ENCODE measurements at regions not wholly inside any gene's neighbourhood (a gene's known extent, or its start where the extent isn't known, plus 50 kb on each side); places are given as distances from the start of the nearest gene placed in this dataset.
"Not testable (repeated sequence)": the region's sequence is repeated elsewhere in the genome, so short reads cannot be mapped to it uniquely, and the experiment has no call there.

DNA sequence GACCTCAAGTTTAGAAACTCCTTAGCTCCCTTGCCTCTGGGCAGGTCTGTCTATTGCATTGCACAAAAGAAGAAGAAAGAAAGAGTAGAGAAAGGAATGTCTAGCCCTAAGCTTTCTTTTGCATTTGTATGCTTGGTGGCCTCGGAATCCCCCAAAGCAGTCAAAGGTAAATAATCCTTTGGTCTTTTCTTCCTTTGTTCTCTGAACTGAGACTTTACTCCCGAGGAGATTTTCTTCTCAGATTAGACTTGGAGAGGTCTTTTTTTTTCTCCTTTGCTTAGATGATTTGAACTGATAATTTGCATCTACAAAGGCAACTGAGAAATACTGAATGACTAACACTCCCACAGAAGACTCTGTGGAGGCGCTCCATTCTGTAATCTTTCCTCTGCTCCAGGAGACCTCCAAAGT lies 93.2 kb downstream of the AKR1D1 start:
- DNase-seq (ENCODE audit: low spot score) = no peak

DNA sequence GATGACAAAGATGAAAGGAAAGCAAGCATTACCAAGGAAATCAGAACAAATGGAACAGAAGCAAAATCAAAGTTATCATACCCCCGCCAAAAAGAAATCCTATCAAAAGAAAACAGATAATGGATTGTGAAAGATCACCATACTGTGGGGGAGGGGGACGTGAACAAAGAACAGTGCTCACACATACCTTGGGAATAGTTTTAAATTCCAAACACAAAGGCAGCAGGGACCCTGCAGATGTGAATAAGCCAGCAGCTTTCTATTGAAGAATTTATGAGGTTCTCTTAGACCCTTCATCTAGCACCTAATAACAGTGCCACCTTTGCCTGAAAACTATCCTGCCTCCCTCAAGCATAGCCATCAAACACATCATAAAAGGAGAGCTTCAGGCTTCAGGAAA lies 94.0 kb downstream of the AKR1D1 start:
- DNase-seq (ENCODE audit: low spot score) = no peak

DNA sequence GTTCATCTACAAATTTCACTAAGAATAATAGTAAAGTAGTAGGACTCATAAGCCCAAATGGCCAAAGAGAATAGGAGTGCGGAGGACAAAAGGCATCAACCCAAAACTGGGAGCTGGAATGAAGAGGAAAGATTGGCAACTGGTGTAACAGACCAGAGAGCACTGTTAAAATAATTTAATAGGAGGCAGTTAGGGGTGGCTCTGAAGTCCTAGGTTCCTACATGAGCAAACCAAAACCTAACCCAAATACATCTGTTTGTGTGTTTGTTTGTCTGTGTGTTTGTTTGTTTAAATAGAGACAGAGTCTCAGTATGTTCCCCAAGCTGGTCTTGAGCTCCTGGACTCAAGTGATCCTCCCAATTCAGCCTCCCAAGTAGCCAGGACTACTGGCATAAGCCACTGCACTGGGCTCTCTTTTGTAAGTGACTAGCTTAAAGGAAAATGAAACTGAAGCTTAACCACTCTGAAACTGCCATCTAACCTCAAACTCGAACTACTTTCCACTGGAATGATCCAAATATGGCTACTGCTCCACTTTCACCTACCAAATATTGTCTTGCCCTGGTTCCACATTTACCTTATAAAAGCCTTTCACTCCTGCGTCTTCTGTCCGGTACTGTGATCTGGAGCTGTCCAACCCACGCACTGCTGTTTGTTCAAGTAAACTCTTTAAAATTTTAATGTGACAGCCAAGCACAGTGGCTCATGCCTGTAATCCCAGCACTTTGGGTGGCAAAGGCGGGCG lies 94.9 kb downstream of the AKR1D1 start:
- DNase-seq (ENCODE audit: low spot score) = peak; percentile 49

DNA sequence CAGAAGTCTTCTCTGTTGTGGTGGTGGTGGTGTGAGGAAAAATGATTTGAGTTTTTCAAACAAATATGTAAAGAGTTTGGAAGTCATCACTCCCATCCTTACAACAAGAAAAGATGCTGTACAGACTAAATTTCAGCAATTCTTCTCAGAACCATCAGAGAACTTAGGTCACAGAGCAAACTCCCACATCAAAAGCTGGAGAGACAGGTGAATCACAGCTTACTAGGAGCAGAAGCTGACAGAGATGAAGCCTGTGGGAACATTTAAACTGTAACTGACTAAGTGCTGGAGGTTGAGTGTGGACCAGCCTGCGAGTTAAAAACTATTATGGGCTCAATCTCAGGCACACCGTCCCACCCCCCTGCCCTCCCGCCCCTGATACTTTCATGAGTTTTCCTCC lies 97.3 kb downstream of the AKR1D1 start:
- DNase-seq (ENCODE audit: low spot score) = no peak

DNA sequence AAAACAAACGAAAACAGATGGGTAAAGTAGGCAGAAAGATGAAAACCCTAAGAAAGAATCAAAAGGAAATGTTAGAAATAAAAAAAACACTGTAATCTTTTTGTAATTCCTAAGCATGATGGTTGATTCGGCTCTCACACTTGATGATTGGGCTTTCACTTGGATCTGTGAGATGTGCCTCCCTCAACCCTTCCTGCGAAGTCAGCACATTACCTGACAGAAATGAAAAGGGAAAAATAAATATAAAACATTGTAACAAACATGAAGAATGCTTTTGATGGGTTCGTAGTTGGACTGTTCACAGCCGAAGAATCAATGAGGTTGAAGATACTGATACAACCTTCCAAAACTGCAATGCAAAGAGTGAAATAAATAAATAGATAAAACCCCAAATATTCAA lies 99.8 kb downstream of the AKR1D1 start:
- DNase-seq (ENCODE audit: low spot score) = no peak

DNA sequence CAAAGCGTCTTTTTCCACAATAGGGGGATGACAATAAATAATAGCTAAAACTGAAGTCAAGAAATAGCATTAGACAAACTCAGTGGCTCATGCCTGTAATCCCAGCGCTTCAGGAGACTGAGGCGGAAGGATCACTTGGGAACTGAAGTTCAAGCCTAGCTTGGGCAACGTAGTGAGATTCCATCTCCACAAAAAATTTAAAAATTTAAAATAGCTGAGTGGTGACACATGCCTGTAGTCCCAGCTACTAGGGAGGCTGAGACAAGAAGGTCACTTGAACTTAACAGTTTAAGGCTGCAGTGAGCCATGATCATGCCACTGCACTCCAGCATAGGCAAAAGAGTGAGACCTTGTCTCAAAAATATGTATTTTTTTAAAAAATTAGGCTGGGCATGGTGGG lies 107.9 kb downstream of the AKR1D1 start:
- no peak for DNase-seq (ENCODE audit: low spot score)

DNA sequence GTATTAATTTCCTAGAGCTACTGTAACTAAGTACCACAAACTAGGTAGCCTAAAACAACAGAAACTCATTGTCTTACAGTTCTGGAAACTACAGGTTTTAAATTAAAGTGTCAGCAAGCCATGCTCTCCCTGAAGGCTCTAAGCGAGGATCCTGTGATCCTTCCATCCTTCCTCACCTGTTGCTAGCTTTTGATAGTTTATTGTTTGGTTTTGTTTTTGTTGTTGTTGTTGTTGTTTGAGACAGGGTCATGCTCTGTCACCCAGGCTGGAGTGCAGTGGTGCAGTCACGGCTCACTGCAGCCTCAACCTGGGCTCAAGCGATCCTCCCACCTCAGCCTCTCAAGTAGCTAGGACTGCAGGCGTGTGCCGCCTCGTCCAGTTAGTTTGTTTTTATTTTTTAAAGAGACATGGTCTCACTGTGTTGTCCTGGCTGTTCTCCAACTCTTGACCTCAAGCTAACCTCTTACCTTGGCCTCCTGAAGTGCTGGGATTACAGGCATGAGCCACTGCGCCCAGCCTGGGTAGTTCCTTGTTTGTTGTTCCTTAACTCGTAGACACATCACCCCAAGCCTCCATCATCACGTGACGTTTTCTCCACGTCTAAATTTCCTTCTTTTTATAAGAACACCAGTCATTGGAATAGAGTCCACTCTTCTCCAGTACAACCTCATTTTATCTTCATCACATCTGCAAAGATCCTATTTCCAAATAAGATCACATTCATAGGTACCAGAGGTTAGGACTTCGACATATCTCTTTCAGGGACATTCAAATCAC lies 109.1 kb downstream of the AKR1D1 start:
- DNase-seq (ENCODE audit: low spot score) = no peak

DNA sequence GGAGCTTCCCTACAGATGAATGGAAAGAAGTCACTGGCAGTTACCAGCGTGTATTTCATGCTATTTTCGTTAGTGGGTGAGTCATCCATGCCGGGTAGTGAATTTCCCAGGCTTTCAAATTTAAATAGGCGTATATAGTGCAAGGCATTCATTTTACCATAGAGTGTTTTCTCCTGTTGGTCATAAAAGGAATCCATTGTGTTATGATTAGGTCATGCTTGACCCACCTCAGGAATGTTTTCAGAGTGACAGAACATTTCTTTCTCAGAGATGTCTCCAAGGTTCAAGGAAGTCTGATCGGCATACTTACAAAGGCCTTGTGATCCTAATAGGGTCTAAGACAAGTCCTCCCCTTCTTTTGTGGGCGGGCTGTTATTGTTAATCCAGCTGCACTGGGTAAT lies 110.7 kb downstream of the AKR1D1 start:
- no peak for DNase-seq (ENCODE audit: low spot score)

DNA sequence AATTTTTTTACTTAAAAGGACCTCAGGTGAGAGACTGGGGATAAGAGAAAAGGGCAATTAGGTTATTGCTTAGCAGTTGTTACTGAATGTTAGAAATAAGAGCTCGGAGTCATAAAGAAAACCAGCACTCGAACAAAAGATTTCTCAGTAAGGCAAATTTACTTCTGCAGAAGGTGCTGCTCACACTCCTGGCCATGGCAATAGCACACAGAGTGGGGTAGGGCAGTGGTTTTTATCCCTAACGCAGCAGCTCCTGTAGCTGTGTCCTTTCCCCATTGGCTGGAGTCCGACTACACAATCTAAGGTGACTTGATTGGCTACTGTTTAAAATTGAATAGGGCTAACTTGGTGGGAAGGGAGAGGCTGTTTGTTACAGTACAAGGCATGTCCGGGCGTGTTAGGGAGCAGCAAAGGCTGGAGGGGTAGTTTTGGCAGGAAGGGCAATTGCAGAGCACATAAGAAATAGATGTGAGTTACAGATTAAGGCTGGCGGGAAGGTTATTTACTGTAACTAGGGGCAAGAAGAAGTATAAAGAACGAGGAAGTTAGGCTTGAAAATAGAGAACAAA lies 112.1 kb downstream of the AKR1D1 start:
- no peak for DNase-seq (ENCODE audit: low spot score)

DNA sequence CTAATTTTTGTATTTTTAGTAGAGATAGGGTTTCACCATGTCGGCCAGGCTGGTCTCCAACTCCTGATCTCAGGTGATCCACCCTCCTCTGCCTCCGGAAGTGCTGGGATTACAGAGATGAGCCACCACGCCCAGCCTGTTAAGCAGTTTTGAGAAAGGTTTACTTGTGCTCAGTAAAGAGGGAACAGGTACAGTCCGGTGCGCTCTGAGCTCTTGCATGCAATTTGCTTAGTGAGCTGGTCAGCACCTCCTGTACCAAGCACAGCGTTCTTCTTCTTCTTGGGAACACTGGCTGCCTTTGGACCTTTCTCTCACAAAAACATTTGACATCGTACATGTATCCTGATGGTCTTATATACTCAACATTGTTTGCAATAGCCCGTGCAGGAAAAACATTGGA lies 118.3 kb downstream of the AKR1D1 start:
- DNase-seq (ENCODE audit: low spot score) = no peak

DNA sequence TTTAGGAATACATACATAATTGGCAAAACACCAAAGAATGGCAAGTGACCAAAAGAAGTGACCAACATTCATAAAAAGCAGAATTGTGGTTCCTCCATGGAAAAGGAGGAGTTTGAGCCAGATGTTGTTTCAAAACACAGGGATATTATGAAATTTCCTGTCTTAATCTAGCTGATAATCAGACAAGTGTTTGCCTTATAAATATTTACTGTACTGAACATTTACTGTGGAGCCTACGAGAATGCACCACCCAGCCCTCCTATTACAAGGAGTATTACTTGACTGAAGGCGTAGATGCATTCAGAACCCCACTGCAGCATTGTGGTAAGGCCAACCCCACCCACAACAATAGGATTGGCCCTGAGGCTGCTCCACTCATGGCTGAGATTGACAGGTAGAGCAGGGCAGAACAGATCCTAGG lies 118.9 kb downstream of the AKR1D1 start:
- no peak for DNase-seq (ENCODE audit: low spot score)

DNA sequence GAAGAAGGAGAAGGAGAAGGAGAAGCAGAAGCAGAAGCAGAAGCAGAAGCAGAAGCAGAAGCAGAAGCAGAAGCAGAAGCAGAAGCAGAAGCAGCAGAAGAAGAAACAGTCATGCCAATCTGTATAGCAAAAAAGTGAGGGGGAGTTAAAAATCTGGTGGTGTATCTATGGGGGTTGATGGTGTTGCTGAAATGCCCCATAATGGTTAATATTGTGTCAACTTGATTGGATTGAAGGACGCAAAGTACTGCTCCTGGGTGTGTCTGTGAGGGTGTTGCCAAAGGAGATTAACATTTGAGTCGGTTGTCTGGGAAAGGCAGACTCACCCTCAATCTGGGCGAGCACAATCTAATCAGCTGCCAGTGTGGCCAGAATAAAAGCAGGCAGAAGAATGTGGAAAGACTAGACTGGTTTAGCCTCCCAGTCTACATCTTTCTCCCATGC lies 120.3 kb downstream of the AKR1D1 start:
- not testable (repeated sequence) for DNase-seq (ENCODE audit: low spot score)

DNA sequence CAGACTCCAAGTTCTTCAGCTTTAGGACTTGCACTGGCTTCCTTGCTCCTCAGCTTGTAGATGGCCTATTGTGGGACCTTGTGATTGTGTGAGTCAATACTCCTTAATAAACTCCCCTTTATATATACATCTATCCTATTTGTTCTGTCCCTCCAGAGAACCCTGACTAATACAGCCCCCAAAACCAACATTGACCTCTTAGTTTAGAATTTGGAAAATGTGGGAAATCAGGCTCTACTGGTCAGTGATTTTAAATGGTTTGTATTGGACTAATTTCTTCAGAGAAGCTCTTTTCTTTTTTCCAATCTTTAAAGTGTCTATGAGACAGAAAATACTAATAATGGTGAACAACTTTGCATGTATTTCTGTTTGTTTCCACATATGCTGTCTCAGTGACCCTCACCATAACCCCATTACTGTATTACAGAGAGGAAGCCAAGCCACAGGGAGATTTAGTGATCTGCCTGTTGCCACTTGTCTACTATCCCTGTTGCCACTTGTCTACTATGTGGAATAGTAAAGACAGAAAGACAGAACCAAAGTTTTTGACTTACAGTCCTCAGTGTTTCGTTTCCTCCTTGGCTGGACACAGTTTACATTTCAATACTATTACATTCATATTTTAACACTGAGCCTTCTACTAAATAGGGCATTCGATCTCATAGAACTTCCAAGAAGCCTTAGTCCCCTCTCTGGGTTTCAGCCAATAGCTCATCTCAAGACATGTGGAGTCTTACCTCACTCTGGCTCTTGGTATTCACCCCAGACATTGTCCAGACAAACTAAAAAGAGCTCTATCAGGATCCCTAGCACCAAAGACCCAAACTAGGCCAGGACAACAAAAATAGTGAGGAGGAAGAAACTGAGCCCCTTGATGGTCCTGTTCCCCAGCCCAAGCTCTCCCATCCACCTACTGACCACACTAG lies 121.0 kb downstream of the AKR1D1 start:
- no peak for DNase-seq (ENCODE audit: low spot score)

DNA sequence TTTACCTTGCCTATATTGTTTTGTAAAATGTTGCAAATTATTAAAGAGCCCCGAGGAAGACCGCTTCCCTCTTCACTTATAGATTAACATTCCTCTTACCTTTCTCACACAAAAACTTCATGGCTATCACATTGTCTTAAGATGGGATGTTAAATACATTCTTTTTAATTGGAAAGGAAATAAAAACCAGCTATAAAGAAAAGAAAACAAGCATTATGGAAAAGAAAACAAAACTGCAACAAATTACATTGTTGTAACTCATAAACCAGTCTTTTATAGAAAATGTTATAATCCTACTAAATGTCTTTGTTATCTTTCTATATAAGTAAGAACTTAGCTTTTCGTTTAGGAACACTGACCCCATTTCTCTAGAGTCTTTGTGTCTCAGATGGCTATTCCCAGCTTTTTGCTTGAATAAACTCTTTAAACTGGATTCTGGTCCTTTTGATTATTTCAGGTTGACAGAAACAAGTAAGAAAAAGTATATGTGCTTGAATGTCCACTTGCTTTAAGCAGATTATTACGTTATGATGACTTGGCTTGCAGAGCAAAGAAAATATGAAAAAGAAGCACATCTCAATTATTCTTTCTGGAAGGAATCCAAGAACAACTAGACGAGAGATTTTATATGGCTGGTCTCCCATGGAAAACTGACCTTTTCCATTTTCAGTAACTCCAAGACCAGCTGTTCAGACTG lies 128.2 kb downstream of the AKR1D1 start:
- no peak for DNase-seq (ENCODE audit: low spot score)

DNA sequence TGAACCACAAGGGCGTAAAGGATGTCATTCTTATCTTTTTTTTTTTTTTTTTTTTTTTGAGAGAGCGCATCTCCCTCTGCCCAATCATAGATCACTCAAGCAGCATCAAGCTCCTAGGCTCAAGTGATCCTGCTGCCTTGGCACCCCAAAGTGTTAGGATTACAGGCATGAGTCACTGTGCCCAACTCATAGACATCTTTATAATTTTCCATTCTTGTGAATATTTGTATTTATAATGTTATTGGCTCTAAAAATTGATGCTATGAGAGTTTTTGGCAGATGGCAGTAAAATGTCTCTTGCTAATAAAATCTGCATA lies 128.7 kb downstream of the AKR1D1 start:
- DNase-seq (ENCODE audit: low spot score) = no peak

DNA sequence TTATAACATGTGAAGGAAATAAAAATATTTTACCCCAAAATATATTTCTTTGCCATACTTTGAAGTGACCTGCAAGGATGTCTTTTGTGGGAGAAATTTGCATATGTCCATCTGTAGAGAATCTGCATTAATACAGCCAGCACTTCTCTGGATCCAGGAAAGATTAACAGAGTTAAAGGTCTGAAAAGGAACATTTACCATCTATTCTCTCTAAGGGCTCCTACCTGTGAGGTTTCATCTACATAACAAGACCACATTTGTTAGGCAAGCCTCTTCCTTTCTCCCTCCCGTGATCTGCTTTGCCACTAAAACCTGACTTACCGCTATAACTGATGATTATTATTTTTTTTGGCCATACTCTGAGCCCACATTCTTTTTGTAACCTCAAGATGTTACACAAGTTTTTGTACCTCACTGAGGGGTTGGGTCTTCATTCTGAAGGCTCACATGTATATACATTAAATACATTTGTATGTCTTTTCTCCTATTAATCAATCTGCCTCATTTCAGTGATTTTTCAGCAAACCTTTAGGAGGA lies 129.4 kb downstream of the AKR1D1 start:
- no peak for DNase-seq (ENCODE audit: low spot score)

DNA sequence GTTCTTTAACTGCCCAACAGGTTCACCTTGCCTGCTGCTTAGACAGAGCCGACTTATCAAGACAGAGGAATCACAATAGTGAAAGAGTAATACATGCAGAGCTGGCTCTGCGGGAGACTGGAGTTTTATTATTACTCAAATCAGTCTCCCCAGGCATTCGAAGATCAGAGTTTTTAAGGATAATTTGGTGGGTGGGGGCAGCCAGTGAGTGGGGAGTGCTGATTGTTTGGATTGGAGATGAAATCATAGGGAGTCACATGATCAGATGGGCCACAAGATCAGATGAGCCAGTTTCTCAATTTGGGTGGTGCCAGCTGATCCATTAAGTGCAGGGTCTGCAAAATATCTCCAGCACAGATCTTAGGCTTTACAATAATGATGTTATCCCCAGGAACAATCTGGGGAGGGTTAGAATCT lies 131.3 kb downstream of the AKR1D1 start:
- no peak for DNase-seq (ENCODE audit: low spot score)

DNA sequence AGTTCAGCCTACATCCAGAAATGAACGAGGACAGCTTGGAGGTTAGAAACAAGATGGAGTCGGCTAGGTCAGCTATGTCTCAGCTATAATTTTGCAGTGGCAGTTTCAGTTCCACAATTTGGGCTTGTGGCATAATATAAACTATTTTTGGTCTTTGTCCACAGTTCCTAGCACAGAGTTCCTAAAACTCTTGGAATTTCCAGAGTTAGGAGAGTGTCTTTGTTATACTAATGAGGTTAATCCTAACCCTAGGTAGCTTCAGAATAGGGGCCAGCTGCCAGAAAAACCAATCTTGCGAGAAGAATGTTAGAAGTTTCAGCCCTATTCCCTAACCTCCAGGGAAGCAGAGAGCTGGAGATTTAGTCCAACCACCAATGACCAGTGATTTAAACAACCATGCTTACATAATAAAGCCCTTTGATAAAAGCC lies 131.9 kb downstream of the AKR1D1 start:
- DNase-seq (ENCODE audit: low spot score) = no peak

DNA sequence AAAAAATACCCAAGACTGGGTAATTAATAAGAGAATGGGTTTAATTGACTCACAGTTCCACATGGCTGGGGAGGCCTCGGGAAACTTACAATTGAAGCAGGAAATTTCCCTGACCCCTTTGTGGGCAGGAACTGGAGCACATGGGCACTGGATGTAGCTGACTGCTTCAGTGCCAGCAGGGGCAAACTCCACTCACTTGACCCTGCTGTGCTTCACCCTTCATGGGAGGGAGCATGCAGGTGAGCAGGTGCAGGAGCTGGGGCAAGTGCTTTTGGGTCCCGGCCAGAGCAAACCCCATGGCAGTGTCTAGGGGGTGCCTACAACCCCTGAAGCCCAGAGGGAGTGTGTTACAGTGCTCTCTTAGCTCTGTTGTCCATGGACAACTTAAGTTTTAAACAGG lies 132.6 kb downstream of the AKR1D1 start:
- no peak for DNase-seq (ENCODE audit: low spot score)

DNA sequence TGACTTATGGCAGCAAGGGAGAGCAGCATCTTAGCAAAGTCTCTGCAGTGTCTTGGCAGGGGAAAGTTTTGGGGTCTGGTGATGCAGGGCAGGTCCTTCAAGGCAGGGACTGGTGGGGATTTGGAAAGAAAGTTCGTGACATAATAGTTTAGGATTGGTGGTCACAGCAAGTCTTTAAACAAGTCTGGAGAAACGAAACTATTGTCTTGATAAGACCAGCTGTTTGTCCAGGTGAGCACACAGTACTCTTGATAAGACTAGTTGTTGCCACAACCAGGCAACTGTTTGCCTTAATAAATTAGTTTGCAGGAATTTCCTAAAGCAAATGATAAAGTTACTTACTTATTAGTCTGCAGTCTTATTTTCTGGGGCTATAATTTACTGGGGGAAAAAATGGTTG lies 136.1 kb downstream of the AKR1D1 start:
- DNase-seq (ENCODE audit: low spot score) = no peak

DNA sequence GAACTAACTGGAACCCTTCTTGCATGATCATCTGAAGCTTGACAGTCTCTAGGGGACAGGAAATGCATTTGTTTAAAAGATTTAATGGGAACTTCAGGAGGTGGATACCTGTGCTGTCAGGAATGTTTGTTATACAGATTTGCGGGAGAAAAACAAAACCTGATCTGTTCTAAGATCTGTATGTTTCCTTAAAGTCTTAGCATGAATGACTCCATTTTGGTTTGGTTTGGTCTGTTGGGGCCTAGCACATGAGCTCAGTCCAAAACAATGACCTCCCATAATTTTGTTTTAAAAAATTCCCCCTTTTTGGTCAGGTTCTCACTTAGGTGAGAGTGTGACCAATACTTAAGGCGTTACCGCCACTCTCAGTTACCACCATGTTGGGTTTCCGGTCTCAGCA lies 138.7 kb downstream of the AKR1D1 start:
- no peak for DNase-seq (ENCODE audit: low spot score)
